Activated CD8-positive, alpha-beta memory T cell treated with anti-CD3 and anti-CD28 coated beads for 36 hours (primary cell): ENCODE measurements at regions not wholly inside any gene's neighbourhood (a gene's known extent, or its start where the extent isn't known, plus 50 kb on each side); places are given as distances from the start of the nearest gene placed in this dataset.
"Not testable (repeated sequence)": the region's sequence is repeated elsewhere in the genome, so short reads cannot be mapped to it uniquely, and the experiment has no call there.

ENCODE experiments used
- CTCF ChIA-PET: fragments of 350-600 bp; sonication (Branson Sonifier 250); formaldehyde crosslinking; loops from one replicate; lab custom pipeline; 2021; ENCODE audit warnings: antibody characterized with exemption; lab: Charles Lee
- POLR2A ChIA-PET: fragments of 350-600 bp; sonication (Branson Sonifier 250); formaldehyde crosslinking; loops from one replicate; lab custom pipeline; 2021; ENCODE audit warnings: antibody characterized with exemption; lab: Charles Lee

DNA sequence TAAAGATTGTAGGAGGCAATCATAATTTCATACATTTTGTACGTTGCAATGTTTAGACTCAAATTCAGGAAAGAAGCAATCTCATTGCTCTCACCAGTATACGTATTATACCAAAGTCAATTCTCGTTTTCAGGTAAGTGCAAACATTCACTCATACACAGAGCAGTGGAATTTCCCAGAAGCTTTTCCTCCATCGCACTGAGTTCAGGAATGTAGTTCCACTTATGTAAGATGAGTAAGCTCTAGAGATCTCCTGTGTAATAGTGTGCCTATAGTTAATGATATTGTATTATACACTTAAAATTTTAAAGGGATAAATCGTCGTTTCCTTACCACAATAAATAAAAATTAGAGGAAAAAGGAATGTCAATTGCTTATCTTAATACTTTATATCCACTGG is 470.8 kb upstream of the KCND2 start:
- ChIA-PET POLR2A (no interaction called here), CTCF (no interaction called here)

- POLR2A ChIA-PET = no interaction called here
Measured at GRCh38 chr7:119825091-119825655, 447.8 kb upstream of the KCND2 start.

DNA sequence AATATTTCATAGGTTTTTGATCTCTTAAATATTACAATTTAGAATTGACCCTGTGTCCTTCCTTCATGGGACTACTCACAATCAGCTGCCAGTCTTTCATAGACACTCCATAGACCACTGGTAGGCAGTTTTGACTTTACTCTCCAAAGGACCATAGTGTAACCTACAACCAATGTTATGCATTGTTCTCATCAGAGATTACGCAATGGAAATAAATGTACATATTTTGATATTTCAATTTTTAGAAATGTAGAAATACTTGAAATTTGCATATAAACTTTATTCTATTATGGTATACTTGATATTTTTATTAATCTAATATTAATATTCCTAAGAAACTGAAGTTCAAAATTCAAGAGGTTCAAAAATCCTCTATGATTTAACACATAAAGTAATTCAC is 446.4 kb upstream of the KCND2 start:
- CTCF ChIA-PET = no interaction called here

More at GRCh38 chr7:119825091-119825655, 447.8 kb upstream of the KCND2 start:
- CTCF ChIA-PET = no interaction called here

GRCh38 chr7:119838444-119838843 is 434.5 kb upstream of the KCND2 start:
- ChIA-PET POLR2A (no interaction called here), CTCF (no interaction called here)

More for the DNA sequence above, 446.4 kb upstream of the KCND2 start:
- POLR2A ChIA-PET = no interaction called here

- POLR2A ChIA-PET = no interaction called here
Measured at GRCh38 chr7:119842337-119842736, 430.6 kb upstream of the KCND2 start.

GRCh38 chr7:119842786-119843185 is 430.2 kb upstream of the KCND2 start:
- ChIA-PET CTCF (no interaction called here), POLR2A (no interaction called here)

More at GRCh38 chr7:119842337-119842736, 430.6 kb upstream of the KCND2 start:
- CTCF ChIA-PET = no interaction called here

- ChIA-PET CTCF (no interaction called here), POLR2A (no interaction called here)
Measured at GRCh38 chr7:119861385-119861784, 411.6 kb upstream of the KCND2 start.

DNA sequence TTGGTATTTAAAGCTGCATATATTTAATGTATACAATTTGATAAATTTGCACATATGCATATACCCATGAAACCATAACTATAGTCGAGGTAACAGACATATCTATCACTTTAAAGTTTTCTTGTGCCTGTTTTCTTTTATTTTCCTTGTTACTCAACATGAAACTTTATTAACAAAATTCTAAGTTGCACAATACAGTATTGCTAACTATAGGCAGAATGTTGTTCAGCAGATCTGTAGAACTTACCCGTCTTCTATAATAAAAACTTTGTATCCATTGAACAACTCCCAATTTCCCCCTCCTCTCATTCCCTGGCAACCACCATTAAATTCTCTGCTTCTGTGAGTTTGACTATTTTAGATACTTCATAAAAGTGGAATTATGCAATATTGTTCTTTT is 404.6 kb upstream of the KCND2 start:
- ChIA-PET POLR2A (no interaction called here), CTCF (no interaction called here)

- CTCF ChIA-PET = no interaction called here
- POLR2A ChIA-PET = no interaction called here
Measured at GRCh38 chr7:119879835-119880234, 393.1 kb upstream of the KCND2 start.

DNA sequence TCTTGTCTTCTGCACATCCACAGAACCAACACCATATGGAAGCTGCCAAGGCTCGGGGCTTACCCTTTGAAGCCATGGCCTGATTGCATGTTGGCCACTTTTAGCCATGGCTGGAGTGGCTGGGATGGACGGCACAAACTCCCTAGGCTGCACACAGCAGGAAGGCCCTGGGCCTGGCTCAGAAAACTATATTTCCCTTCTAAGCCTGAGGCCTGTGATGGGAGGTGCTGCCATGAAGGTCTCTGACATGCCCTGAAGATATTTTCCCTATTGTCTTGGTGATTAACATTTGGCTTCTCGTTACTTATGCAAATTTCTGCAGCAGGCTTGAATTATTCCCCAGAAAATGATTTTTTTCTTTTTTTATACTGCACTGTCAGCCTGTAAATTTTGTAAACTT is 387.0 kb upstream of the KCND2 start:
- POLR2A ChIA-PET = no interaction called here

DNA sequence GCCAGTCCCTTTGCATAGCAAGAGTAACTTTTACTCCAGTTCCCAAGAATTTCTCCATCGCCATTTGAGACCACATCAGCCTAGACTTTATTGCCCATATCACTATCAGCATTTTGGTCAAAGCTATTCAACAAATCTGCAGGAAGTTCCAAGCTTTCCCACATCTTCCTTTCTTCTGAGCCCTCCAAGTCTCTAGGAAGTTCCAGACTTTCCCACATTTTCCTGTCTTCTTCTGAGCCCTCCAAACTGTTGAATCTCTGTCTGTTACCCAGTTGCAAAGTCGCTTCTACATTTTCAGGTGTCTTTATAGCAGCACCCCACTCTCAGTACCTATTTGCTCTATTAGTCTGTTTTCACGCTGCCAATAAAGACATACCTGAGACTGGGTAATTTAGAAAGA is 386.4 kb upstream of the KCND2 start:
- POLR2A ChIA-PET, CTCF ChIA-PET: not testable (repeated sequence)

More for the DNA sequence above, 387.0 kb upstream of the KCND2 start:
- CTCF ChIA-PET = no interaction called here

DNA sequence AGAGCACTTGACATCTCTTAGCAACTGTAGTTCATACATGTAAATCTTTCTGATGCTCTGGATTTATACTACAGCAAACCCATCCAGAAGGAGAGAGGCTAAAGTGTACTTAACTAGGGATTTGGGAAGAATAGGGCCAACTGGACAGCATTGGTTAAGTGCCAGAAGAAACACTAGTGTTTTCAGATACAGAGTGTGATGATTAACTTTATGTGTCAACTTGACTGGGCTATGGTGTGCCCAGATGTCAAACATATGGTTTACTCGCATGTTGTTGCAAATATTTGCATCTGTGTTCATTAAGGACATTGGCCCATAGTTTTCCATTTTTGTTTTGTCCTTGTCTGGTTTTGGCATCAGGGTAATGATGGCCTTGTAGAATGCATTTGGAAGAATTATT is 384.7 kb upstream of the KCND2 start:
- CTCF ChIA-PET = no interaction called here
- POLR2A ChIA-PET = no interaction called here

GRCh38 chr7:119890631-119891030 is 382.3 kb upstream of the KCND2 start:
- CTCF ChIA-PET = no interaction called here
- POLR2A ChIA-PET = no interaction called here

DNA sequence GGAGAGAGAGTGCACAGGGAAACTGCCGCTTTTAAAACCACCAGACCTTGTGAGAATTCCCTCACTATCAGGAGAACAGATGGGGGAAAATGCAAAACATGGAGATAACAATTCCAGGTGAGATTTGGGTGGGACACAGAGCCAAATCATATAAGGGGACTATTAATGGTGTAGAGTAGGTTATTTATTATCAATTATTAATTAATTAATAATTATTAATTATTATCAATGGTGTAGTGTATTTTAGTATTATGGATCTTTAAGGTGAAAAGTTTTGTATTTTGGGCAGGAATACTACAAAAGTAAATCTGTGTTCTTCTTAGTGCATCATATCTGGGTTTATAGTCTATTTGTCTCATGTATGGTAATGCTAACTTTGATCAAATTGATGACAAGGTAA is 377.7 kb upstream of the KCND2 start:
- ChIA-PET CTCF (no interaction called here), POLR2A (no interaction called here)

DNA sequence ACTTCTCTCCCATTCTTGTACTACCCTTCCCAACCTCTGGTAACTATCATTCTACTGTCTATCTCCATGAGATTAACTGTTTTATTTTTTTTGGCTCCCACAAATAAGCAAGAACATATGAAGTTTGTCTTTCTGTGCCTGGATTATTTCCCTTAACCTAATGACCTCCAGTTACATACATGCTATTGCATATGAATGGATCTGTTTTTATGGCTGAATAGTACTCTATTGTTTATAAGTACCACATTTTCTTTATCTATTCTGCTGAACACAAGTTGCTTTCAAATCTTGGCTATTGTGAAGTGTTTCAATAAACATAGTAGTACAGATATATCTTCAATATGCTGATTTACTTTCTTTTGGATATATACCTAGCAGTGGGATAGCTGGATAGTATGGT is 376.6 kb upstream of the KCND2 start:
- POLR2A ChIA-PET = no interaction called here

DNA sequence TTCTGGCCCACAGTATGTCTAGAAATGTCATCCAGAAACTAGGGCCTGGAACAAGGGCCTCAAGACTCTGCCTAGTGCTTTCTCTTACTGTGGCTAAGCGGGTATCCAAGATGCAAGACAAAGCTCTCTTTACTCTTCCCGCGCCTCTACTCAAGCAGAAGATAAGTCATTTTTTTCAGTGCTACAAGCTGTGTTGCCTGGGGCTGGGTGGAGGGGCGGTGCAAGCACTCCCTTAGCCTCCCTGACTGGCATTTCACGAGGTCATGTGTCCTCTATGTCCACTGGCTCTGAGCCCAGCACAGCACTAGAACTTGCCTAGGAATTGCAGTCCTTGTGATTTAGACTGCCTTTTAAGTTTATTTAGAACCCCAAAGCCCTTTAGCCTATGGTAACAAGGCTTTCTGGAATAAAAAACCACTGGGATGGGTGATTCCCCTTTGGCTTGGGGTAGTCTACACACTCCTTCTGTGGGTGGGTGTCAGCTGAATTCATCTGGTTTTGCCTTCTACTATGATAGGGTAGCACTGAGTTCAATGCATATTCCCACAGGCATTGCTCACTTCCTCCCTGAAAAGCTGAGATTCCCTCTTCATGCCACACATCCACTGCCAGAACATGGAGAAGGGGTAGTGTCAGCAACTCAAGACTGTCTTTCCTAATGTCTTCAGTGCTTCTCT is 371.8 kb upstream of the KCND2 start:
- CTCF ChIA-PET = no interaction called here
- POLR2A ChIA-PET = no interaction called here

More for the DNA sequence above, 376.6 kb upstream of the KCND2 start:
- CTCF ChIA-PET = no interaction called here

- POLR2A ChIA-PET = no interaction called here
- CTCF ChIA-PET = no interaction called here
Measured at GRCh38 chr7:119903085-119903484, 369.9 kb upstream of the KCND2 start.

GRCh38 chr7:119905495-119905894 is 367.5 kb upstream of the KCND2 start:
- ChIA-PET POLR2A (no interaction called here), CTCF (no interaction called here)

- ChIA-PET POLR2A (no interaction called here), CTCF (no interaction called here)
Measured at GRCh38 chr7:119908948-119909347, 364.0 kb upstream of the KCND2 start.

GRCh38 chr7:119914119-119914518 is 358.9 kb upstream of the KCND2 start:
- POLR2A ChIA-PET, CTCF ChIA-PET: not testable (repeated sequence)

- ChIA-PET CTCF (no interaction called here), POLR2A (no interaction called here)
Measured at GRCh38 chr7:119916501-119916900, 356.5 kb upstream of the KCND2 start.

- CTCF ChIA-PET = no interaction called here
- POLR2A ChIA-PET = no interaction called here
Measured at GRCh38 chr7:119918185-119918584, 354.8 kb upstream of the KCND2 start.
